EH (cell line): ENCODE measurements at regions not wholly inside any gene's neighbourhood (a gene's known extent, or its start where the extent isn't known, plus 50 kb on each side); places are given as distances from the start of the nearest gene placed in this dataset.

ENCODE experiments used
- DNase-seq: peaks from one replicate; pipeline ENCODE4 v3.0.0-alpha.2; 2015; ENCODE audit warnings: low read depth

DNA sequence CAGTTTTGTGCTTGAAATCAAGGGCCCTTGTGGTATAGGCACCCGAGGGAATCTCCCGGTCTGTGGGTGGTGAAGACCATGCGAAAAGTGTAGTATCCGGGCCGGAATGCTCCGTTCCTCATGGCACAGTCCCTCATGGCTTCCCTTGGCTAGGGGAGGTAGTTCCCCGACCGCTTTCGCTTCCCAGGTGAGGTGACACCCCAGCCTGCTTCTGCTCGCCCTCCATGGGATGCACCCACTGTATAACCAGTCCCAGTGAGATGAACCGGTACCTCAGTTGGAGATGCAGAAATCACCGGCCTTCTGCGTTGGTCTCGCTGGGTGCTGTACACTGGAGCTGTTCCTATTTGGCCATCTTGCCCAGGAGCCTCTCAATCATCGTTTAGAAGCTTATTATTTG, 195.7 kb upstream of the POT1 start:
- DNase-seq: no peak

DNA sequence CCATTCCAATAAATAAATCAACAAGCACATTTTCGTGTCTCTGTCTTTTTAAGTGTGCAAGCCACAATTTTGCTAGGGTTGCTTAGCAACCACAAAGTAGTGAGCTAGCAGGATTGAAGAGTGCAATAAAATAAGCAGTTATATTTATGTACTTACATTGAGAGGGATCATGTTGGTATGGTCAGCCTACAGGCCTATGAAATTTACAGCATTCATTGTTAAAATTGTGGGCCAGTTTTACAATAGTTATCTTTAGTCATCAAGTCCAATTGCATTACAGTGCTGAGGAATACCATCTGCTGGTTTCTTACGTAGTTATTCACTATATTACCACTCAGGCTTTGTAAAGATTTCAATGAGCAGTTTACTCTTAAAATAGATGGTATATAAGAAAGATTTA, 192.5 kb upstream of the POT1 start:
- DNase-seq: no peak

- no peak for DNase-seq
These were observed 190.0 kb upstream of the POT1 start for GRCh38 chr7:125119559-125120115.

DNA sequence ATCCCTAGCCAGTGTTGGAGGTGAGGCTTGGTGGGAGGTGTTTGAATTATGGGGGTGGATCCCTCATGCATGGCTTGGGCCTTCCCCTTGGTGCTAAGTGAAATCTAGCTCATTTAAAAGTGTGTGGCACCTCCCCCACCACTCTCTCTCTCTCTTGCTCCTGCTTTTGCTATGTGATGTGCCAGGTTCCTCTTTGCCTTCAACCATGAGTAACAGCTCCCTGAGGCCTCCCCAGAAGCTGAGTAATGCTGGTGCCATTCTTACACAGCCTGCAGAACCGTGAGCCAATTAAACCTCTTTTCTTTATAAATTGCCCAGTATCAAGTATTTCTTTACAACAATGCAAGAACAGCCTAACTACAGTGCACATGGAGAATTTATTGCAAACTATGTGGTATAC, 188.8 kb upstream of the POT1 start:
- DNase-seq: no peak

GRCh38 chr7:125112850-125113249, 183.2 kb upstream of the POT1 start:
- DNase-seq: no peak

DNA sequence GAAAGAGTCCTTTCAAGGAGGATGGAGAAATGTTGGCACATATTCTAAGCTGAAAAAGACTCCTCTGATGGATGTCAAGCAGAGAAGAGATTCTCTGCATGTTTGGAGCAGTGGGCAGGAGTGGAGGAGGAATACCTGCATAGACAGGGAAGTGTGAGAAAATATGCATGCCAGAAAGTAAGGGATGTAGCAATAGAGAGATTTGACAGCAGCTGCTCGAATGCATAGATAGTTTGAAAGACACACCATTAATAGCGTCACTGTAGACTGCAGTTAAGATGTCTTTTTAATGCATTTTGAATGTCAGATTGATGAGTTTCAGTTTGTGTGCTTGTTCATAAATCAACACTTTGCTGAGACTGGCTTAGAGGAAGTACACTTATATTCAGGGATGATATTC, 169.9 kb upstream of the POT1 start:
- no peak for DNase-seq

DNA sequence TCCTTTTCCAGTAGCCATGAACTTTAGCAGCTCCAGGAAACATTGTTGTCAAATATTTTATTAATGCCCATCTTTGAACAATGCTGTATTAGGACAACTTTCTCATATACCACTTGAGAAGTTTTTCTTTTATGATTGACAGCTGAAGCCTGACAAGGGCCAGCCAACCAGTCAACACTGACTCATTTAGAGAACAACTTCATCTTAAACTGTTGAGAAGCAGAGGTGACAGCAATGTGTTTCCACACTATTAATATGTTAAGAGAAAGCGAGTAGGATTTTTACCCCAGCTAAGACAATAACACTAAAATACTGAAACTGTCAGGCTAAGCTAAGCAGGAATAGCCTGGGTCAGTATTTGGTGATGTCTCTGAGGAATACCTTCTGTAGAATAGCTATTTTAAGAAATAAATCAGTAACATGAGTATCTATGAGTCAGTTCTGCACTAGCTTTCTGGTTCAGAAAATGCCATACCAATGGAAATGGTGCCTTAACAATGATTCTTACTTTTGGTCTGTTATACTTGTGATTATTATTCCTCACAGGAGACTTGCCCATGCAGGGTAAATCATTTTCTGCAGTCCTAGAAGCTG, 168.8 kb upstream of the POT1 start:
- no peak for DNase-seq

- DNase-seq: no peak
These were observed 161.0 kb upstream of the POT1 start for GRCh38 chr7:125090596-125090995.

DNA sequence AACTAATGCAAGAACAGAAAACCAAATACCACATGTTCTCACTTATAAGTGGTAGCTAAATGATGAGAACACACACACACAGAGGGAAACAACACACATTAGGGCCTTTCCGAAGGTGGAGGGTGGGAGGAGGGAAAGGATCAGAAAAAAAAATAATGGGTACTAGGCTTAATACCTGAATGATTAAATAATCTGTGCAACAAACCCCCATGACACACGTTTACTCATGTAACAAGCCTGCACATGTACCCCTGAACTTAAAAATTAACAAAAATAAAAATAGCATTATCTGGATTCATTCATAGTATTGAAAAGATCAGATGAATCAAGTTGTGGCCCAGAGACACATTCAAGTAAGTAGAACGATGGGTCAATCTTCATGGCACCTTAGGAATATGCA, 159.5 kb upstream of the POT1 start:
- DNase-seq: no peak

DNA sequence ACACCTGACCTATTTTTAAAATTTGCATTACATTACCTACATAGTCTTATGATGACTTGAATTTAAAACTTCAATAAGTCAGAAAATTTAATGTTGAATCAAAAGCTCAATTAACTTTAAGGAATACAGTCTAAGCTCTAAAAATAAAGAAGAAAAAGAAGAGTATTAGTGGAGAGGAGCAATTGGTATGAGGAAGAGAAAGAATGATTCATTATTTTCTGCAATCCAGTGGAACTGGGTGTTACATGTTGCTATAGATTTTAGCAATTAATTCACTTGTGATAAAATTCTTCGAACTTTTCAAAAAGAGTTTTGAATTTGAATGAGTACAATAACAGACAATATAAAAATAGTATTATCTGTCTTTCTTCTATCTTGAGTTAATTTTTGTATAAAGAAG, 158.9 kb upstream of the POT1 start:
- no peak for DNase-seq

- DNase-seq: no peak
These were observed 155.5 kb upstream of the POT1 start for GRCh38 chr7:125085084-125085483.

GRCh38 chr7:125084196-125084595, 154.6 kb upstream of the POT1 start:
- DNase-seq: no peak

GRCh38 chr7:125074141-125074540, 144.5 kb upstream of the POT1 start:
- no peak for DNase-seq

DNA sequence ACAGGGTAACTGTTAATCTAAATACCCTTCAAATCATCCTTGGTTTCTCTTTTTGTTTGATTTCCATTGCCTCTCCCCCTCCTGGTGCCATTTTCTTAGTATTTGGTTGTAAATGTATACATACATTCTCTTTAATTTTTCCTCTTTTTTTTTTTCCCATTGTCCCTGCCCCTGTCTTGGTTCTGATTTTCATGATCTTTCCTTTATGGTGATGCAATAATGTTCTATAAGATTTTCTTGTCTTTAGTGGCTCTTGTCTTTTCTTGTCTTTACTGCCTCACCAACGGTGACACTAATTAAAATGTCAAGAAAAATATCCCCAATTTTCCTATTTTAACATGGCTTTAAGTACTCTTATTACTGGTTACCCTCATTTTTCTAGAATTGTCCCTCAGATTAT, 135.9 kb upstream of the POT1 start:
- no peak for DNase-seq

DNA sequence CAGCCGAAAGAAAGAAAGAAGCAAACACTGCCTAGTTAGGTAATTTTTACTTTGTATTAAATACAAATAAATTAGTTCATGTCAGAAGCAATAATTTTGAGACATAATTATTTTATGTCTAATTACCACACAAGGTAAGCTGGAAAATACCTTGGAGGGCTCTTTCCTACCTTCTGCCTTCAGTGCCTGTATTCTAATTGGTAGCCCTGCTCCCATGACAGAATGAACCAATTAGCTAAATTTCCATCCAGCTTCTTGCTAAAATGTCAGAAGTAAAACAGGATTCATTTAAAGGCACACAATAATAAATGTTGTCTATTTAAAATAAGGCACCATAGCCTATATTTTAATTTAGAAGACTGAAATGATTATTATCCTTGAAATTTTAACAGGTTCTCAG, 135.4 kb upstream of the POT1 start:
- no peak for DNase-seq

GRCh38 chr7:125061776-125062397, 132.3 kb upstream of the POT1 start:
- peak; percentile 40 for DNase-seq

DNA sequence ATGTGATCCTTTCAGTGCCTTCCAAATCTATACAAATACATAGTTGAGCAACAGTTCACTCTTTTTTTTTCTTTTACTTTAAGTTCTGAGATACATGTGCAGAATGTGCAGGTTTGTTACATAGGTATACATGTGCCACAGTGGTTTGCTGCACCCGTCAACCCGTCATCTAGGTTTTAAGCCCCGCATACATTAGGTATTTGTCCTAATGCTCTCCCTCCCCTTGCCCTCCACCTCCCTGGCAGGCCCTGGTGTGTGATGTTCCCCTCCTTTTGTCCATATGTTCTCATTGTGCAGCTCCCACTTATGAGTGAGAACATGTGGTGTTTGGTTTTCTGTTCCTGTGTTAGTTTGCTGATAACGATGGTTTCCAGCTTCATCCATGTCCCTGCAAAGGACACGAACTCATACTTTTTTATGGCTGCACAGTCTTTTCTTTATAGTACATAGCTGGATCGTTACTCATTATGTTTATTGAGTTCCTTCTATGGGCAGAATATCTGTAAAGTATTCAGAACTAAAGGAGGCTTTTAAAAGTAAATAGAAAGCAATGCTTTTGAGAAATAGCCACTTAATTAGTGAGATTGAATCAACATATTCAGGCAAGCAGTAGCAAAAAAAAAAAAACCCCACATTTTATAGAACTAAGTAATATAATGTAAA, 131.6 kb upstream of the POT1 start:
- DNase-seq: peak; percentile 32

GRCh38 chr7:125059861-125060456, 130.3 kb upstream of the POT1 start:
- DNase-seq: no peak

GRCh38 chr7:125057963-125058362, 128.3 kb upstream of the POT1 start:
- DNase-seq: no peak

- no peak for DNase-seq
These were observed 125.8 kb upstream of the POT1 start for GRCh38 chr7:125055376-125055775.

DNA sequence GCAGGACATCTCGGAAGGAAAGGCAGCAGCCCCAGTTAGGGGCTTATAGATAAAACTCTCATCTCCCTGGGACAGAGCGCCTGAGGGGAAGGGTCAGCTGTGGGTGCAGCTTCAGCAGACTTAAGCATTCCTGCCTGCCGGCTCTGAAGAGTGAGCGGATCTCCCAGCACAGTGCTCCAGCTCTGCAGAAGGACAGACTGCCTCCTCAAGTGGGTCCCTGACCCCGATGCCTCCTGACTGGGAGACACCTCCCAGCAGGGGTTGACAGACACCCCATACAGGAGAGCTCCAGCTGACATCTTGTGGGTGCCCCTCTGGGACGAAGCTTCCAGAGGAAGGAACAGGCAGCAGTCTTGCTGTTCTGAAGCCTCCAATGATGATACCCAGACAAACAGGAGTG, 117.1 kb upstream of the POT1 start:
- DNase-seq: no peak

DNA sequence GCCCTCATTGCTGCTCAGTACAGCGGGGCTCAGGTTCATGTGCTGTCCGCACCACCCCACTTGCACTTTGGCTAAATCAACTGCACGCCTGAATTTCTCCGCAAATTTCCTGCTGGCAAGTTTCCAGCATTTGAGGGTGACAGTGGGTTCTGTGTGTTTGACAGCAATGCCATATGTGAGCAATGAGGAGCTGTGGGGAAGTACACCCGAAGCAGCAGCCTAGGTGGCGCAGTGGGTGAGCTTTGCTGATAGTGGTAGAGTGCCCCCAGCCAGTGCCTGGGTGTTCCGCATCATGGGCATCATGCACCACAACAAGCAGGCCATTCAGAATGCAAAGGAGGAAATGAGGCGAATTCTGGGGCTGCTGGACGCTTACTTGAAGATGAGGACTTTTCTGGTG, 103.9 kb upstream of the POT1 start:
- DNase-seq: no peak

- DNase-seq: no peak
These were observed 103.3 kb upstream of the POT1 start for GRCh38 chr7:125032943-125033342.
